ENCODE measurements at regions not wholly inside any gene's neighbourhood (a gene's known extent, or its start where the extent isn't known, plus 50 kb on each side); places are given as distances from the start of the nearest gene placed in this dataset.
"Not testable (repeated sequence)": the region's sequence is repeated elsewhere in the genome, so short reads cannot be mapped to it uniquely, and the experiment has no call there.

DNA sequence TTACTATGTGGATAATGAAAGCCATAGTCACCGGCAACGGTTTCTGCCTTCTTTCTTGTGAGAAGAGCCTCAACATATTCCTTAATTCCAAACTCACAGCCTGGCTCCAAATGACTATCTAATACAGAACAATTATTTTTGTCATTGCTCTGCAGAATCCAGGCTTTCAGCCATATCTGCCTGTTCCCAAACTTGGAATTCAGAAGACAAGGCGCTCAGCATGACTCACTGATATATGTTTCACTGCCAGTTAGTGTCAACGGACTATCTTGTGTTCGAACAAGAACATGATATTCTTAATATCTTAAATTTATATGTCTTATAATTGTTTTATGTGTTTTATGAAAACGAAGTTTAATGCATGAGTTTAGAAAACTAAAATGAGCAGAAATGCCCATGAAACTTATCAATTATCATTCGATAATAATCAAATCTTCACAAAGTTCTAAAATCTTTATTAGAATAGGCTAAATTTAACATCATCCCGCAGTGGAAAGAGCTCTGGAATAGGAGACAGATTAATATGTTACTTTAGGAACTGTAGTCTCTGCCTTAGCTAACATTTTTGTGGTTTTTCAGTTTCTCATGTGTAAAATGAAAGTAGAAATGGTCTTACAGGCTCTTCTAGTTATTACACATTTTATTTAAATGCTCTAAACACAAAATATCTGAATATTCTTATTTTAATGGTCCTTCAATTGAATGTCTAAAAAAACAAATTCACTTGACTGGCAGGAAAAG lies 669.3 kb upstream of the GJE1 start:
- no peak for DNase-seq (ENCODE audit: low read depth)
- TF ChIP-seq MYC (IDR thresholded peaks at IDR 0.05; ENCODE audit: low read depth, low read length) (no peak), POLR2A (IDR thresholded peaks at IDR 0.05; ENCODE audit: extremely low read depth, insufficient read length) (no peak)
- TF ChIP-seq, protein P1, sequence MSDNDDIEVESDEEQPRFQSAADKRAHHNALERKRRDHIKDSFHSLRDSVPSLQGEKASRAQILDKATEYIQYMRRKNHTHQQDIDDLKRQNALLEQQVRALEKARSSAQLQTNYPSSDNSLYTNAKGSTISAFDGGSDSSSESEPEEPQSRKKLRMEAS (IDR thresholded peaks at IDR 0.05; ENCODE audit: low read depth, low read length), result no peak
- TF ChIP-seq, protein P2, sequence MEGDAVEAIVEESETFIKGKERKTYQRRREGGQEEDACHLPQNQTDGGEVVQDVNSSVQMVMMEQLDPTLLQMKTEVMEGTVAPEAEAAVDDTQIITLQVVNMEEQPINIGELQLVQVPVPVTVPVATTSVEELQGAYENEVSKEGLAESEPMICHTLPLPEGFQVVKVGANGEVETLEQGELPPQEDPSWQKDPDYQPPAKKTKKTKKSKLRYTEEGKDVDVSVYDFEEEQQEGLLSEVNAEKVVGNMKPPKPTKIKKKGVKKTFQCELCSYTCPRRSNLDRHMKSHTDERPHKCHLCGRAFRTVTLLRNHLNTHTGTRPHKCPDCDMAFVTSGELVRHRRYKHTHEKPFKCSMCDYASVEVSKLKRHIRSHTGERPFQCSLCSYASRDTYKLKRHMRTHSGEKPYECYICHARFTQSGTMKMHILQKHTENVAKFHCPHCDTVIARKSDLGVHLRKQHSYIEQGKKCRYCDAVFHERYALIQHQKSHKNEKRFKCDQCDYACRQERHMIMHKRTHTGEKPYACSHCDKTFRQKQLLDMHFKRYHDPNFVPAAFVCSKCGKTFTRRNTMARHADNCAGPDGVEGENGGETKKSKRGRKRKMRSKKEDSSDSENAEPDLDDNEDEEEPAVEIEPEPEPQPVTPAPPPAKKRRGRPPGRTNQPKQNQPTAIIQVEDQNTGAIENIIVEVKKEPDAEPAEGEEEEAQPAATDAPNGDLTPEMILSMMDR (IDR thresholded peaks at IDR 0.05; ENCODE audit: low read depth, low read length), result no peak
- no peak overlapping the region for H3K4me3 ChIP-seq (ENCODE audit: low read depth, low read length)

DNA sequence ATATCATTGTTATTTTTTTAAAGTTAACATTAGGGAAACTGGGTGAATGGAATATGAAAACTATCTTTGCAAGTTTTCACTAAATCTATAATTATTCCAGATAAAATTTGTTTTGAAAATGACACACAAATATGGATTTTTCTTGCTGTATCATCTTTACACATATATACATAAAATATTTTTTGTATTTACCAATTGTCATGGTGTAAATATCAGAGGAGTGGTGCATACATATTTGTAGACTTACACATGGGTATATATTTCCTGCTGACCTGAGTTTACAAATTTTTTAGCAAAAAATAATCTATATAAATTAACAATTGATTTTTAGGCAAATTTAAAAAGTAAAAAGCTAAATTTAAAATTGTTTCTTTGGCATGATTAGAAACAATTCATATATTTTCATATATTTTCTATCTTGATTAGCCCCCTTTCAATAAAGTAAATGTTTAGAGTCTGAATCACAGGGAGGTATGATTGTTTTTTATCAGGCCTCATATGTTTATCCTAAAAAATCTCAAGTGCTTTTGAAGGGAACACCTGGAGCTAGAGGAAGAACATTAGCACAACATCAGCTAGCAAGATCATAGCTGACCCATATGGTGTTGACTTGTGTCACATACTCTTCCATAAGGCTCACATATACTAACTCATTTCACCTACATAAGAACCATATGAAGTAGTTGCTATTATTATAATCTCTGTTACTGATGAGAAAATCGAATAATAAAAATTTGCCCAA lies 671.8 kb upstream of the GJE1 start:
- no peak overlapping the region for H3K4me3 ChIP-seq (ENCODE audit: low read depth, low read length)
- DNase-seq (ENCODE audit: low read depth), result no peak
- TF ChIP-seq, protein P2 (IDR thresholded peaks at IDR 0.05; ENCODE audit: low read depth, low read length), result no peak
- TF ChIP-seq, protein P1 (IDR thresholded peaks at IDR 0.05; ENCODE audit: low read depth, low read length), result no peak
- TF ChIP-seq POLR2A (IDR thresholded peaks at IDR 0.05; ENCODE audit: extremely low read depth, insufficient read length), result no peak

DNA sequence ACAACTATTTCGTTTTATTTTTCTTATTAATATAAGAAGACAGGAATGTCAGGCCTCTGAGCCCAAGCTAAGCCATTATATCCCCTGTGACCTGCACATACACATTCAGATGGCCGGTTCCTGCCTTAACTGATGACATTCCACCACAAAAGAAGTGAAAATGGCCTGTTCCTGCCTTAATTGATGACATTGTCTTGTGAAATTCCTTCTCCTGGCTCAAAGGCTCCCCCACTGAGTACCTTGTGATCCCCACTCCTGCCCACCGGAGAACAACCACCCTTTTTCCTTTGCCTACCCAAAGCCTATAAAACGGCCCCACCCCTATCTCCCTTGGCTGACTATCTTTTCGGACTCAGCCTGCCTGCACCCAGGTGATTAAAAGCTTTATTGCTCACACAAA lies 672.5 kb upstream of the GJE1 start:
- DNase-seq (ENCODE audit: low read depth); H3K4me3 ChIP-seq (ENCODE audit: low read depth, low read length): not testable (repeated sequence)

DNA sequence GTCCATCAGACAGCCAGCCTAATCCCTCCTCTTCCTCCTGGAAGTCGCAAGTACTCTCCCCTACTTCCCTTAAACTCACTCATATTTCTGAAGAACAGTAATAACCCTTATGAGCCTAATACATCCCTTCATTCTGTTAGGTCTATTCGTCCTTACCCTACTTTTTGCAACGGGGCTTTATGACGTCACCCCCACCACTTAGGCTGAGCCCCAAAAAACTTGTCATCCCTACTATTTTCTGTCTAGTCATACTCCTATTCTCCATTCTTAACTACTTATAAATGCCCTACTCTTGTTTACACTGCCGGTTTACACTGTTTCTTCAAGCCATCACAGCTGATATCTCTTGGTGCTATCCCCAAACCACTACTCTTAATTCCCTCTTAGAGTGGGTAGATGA lies 674.7 kb upstream of the GJE1 start:
- DNase-seq (ENCODE audit: low read depth); H3K4me3 ChIP-seq (ENCODE audit: low read depth, low read length): not testable (repeated sequence)

DNA sequence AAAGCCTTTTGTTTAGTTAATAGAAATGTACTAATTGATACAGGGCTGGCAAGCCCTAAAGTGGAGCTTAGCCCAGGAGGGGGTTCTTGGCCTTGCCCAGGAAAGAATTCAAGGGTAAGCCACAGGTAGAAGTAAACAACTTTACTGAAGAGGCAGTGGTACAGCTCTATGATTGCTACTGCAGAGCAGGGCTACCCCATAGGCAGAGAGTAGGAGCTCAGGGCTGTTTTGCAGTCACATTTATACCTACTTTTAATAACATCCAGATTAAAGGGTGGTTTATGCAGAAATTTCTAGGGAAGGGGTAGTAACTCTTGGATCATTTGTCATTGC lies 680.4 kb upstream of the GJE1 start:
- no peak overlapping the region for H3K4me3 ChIP-seq (ENCODE audit: low read depth, low read length)
- no peak for DNase-seq (ENCODE audit: low read depth)
- TF ChIP-seq MYC (IDR thresholded peaks at IDR 0.05; ENCODE audit: low read depth, low read length) (no peak), POLR2A (IDR thresholded peaks at IDR 0.05; ENCODE audit: extremely low read depth, insufficient read length) (no peak)
- TF ChIP-seq, protein P1 (IDR thresholded peaks at IDR 0.05; ENCODE audit: low read depth, low read length), result no peak
- TF ChIP-seq, protein P2 (IDR thresholded peaks at IDR 0.05; ENCODE audit: low read depth, low read length), result no peak

DNA sequence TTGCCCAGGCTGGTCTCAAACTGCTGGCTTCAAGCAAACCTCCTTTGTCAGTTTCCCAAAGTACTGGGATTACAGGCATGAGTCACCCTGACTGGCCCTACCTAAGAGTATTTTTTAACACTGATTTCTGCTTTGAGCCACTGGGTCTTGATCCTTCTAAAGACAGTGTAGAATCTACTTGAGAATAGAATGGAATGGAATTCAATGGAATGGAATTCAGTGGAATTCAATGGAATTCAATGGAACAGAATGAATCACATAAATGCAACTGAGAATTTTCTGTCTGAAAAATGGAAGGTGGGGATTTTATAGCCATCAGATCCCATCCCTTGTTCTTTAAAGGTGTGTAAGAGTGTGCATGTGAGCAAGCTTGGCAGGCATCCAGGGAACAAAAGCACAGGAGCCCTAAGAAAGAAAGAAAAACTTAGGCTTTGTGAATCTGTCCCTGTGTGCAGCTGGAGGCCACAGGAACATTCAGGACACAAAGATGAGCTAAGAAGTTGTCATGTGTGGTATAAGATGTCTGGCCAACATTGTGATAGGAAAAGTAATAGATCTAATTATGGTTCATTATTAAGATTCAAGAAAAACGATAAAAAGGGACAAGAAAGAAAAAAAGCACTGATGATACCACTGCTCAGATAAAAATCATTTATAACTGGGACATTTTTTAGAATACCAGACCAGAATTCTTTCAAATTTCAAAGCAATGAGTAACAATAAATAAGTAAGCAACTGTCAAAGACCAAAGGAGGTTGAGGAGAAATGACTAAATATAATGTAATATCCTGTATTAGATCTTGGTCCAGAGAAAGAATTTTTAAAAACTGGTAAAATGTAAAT lies 681.0 kb upstream of the GJE1 start:
- DNase-seq (ENCODE audit: low read depth), result no peak
- H3K4me3 ChIP-seq (ENCODE audit: low read depth, low read length), result no peak overlapping the region
- TF ChIP-seq POLR2A (IDR thresholded peaks at IDR 0.05; ENCODE audit: extremely low read depth, insufficient read length) (no peak), MYC (IDR thresholded peaks at IDR 0.05; ENCODE audit: low read depth, low read length) (no peak)
- TF ChIP-seq, protein P2 (IDR thresholded peaks at IDR 0.05; ENCODE audit: low read depth, low read length), result no peak
- TF ChIP-seq, protein P1 (IDR thresholded peaks at IDR 0.05; ENCODE audit: low read depth, low read length), result no peak
